HG03103 (cell line): ENCODE measurements at regions not wholly inside any gene's neighbourhood (a gene's known extent, or its start where the extent isn't known, plus 50 kb on each side); places are given as distances from the start of the nearest gene placed in this dataset.

Experiments
- ATAC-seq: cut with Tn5 transposase; IDR thresholded peaks from one replicate; pipeline ENCODE4 v1.9.1; 2021; ENCODE audit warnings: low read depth; ENCODE audit not compliant: unreplicated experiment

DNA sequence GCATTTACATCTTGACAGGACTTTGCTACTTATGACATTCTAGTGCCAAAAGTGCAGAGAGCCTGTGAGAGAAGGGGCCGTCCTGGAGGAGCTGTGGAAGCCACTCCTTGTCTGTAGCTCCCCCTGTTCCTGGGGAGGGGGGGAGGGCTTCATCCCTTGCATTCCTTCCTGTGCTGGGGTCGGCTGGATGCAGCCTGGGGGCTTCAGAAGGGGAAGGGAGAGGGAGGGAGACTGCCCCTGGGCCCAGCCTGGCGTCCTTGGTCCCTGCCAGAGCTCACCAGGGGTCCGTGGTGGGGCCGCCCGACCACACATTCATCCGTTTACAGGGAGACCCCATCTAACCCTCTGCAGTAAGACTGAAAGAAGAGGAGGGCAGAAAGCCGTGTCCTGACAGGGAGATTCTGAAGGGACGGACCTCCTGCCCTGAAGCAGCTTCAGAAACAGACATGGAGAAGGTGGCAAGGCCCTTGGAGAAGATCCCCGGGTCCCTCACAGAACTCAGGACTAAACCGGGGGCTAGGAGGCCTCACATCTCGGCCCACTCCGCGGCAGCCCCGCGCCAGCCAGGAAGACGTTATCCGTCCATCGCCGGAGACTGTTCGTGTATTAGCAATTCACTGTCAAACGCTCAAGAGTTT is 258.3 kb upstream of the SALL3 start:
- ATAC-seq: no peak

DNA sequence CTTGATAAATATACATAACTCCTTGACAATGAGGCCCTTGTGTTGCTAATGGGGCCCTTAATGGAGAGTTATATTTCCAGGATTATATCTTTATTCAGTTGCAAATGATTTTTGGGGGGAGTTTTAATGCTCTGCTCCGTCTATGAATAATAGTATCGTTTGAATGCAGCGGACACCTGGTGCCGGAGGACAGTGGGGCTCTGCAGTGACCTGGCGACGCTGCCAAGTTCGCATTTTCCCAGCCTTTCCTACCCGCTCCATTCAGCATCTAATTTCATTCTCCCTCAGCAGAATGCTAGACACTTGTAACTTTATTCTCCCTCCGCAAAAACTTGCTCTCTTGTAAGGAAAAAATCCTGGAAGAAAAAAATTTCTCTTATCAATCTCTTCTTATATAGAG is 257.6 kb upstream of the SALL3 start:
- ATAC-seq: no peak

DNA sequence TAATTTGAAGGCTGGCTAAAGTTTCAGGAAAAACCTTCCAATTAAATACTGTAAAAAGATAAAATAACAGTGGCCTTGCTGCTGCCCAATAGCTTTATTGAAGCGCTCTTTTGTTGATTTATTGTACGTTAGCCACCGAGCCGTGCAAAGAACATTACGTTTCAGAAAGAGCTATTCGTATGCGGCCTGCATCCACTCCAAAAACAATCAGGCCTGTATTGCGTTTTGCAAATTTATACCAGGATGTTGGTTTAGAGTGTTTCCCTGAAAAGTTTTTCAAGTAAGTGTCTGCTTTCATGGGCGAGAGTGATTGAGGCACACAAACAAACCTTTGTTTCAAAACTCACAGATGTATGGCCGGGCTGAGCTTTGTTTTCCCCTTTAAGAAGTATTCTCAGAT is 257.2 kb upstream of the SALL3 start:
- no peak for ATAC-seq

DNA sequence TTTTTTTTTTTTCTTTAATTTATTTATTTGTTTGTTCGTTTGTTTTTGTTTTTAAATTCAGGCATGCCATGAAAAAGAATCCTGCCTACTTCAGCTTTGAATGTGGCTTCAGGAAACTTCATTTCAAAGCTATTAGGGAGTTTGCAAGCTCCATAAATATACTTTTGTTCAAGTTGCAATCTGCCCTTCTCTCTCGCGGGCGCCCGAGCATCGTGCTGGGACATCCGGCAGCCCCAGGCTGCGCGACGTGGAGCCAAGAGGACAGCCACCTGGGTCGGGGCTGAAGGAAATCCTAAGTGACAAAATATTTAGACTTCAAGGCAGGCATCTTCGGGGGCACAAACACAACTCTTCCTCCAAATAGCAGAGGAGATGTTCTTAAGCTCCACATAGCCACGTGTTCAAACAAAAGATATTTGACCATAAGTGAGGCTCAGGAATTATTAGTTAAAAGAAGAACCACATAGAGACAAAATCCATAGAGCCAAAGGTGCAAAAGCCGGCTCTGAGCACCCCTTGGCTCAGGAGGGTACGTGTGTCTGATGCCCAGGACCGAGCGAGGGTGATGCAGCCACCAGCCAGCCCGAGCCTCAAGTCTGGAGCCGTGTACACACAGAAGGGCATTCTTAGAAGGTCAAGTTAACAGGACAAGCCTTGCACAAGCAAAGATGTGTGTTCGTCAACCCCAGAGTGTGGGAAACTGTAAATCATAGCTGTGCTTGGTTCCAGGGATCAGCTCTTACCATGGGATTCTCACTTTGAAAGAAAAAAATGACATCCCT is 256.5 kb upstream of the SALL3 start:
- no peak for ATAC-seq

DNA sequence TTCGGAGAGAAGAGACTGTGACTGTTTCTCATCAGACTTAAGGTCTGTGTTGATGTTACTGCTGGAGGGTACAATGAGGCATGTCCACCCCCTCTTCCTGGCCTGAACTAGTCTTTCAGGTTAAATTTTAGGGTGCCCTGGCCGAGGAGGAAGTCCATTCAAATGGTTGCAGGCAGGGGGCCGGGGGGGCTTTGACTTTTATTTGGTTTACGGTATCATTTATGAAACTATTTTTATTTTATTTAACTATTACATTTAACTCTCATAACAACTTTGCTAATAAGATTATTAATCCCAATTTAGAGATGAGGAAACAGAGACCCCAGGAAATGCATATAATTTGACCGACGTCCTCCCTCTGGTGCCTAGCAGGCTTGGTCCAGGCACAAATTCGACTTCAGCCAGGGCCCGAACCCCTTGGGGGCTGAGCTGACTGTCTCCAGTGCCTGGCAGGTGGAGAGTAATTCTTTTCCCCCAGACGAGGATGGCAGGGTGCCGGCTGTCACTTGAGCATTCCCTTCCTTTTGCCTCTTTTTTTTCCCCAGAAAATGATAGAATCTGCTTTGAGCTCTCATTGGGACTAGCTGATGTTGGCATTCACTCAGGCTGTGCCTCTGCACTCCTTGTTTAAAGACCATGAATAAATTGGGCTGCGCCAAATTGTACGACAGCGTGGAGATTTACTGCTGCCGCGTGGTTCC is 255.3 kb upstream of the SALL3 start:
- ATAC-seq: no peak

DNA sequence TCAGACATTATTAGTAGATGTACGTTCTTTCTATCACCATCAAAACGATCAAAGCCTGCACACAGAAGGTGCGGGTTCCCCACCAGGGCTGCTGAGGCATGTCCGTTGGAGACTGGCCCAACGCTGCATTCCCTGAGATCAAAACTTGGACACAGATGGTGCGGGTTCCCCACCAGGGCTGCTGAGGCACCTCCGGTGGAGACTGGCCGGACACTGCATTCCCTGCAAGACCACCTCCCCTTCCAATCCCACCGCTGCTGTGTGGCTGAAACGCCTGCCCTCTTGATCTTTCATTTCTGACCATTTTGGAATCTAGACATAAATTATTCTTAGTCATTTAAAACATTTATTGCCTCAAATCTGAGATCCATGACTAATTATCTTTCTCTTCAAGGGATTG is 254.2 kb upstream of the SALL3 start:
- no peak for ATAC-seq

DNA sequence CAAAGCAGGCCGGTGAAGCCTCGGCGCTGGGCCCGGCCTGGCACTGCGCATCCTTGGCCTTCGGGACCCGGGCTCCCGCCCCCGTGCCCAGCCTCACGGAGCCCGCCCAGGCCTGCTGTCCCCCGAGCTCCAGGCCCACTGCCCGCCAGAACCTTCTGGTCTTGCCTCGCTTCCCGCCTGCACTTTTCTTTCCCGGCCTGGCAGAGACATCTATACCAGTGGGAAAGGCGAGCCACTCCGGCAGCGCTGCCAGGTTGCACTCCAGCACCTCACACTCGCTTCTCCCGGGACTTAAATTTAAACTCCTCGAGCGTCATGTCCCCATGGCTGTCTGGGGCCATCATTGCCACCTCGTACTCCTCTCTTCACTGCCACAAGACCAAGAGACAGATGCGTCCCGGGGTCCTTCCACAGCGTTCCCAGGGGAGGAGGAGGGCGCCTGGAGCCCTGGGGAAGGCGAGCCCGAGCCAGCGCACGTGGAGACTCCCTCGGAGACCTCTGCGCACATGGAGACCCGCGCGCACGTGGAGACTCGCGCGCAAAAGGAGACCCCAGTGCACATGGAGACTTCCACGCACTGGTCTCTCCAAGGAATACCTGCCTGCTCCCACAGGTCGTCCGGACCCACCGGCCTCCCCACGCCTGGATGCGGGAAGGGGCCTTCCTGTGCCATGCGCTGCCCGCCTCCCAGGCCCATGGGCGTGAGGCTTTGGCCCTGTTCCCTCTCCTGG is 253.1 kb upstream of the SALL3 start:
- no peak for ATAC-seq

DNA sequence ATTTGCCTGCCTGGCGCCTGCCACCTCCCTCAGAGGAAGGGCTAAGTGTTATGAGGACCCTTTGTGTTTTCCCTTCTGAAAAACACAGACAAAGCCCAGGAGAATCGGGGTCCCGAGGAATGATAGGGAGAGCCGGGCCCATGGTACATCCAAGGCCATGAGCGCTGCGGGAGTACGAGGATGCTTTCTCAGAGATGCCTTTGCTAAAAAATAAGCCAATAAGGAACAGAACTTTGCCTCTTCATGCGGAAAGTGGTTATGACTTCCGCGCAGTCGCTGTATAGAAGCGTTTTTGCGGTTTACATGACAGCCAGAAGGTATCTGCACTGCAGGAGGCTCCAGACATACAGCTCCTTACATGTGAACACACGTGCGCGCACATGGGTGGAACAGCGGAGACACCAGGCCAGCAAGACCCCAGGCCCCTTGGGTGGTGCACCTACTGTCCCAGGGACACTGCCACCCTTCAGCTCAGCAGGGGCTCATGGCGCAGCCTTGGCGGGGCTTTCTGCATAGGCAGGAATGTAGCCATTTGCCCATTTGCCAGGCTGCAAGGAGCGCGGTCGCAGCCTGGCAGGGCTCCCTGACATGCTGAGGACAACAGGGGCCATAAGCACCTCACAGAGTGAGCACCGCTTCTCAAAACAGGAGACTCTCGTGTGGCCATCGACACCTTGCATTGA is 252.4 kb upstream of the SALL3 start:
- ATAC-seq: no peak

DNA sequence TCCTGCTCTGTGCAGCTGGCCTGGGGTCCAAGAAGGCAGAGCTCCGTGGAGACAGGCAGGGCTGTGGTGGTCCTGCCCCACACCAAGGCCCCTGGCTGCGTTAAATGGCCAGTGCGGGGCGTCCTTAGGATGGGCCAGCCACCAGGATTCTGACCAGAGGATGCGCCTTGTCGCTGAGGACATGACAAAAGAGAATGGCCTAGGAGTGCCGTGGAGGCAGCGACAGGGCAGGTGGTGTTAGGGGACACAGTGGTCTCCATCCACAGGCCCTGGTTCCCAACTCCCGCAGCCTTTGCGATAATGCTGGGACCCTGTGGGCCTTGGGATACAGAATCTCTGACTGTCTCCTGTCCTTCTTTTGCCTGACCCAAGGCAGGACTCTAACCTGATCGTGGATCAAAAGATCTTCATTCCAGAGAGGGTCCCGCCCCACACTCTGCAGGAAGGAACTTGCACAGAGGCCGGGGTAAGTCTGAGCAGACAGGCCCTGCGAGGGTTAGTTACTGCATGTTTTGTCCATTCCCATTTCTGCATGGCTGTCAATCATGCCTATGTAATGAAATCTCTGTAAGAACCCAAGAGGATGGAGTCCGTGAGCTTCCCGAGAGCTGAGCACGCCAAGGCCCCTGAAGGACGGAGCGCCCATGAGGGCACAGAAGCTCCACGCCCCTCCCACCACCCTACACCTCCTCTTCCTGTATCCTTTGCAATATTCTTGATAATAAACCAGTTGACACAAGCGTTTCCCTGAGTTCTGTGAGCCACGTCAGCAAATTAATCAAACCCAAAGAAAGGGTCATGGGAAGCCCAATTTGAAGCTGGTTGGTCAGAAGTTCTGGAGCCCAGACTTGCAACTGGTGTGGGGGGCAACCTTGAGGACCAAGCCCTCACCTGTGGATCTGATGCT is 251.5 kb upstream of the SALL3 start:
- no peak for ATAC-seq

DNA sequence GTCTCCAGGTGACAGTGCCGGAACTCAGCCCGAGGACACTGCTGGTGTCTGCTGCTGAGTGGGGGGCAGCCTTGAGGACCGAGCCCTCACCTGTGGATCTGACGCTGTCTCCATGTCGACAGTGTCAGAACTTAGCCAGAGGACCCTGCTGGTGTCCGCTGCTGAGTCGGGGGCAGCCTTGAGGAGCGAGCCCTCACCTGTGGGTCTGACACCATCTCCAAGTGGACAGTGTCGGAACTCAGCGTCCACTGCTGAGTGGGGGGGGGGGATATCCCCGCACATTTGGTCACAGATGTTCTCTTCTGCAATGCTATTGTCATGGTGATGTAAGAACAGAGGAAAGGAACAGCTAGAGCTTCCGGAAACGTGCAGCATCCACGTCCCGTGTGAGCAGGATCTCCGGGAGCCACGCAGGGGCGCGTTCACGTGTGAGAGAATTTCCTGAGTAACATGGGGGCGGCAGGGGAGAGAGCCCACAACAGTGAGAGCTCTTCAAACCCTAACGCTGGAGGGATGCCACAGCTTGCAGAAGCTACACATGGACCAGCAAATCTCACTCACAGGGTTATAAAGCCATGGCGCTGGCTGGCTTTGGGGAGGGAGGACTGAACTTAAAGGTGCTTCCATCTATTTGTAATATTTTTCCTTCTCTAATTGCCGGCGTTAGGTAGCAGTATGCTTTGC is 250.7 kb upstream of the SALL3 start:
- ATAC-seq: no peak

DNA sequence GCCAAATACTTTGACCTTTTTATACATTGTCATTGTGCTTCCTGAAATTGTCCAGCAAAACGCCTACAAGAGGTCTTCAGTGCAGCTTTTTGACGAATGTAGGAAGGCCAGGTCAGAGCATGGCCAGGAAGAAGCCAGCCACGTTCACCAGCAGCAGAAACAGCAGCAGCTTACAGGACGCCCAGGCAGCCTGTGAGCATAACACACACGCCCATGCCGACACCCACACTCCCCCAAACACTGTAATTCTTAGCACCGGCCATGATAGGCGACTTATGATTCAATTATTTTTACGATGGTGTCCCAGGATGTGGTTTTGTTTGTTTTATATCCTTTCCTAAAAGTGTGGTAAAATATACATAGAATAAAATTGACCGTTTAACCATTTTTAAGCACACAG is 249.1 kb upstream of the SALL3 start:
- ATAC-seq: no peak

DNA sequence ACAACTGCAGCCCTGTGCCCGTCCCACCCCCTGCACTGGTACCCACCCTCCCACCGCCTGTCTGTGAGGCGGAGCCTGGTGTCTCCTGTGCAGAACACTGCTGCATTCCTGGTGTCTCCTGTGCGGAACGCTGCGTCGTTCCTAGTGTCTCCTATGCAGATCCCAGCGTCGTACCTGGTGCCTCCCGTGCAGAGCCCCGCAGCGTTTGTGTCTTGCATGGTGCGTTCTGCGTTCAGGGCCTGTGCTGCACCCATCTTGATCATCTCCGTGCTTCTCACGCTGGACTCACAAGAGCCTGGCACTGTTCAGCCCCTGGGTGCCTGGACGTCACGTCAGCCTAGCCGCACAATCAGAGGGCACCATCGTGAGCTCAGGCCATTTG is 248.6 kb upstream of the SALL3 start:
- no peak for ATAC-seq

DNA sequence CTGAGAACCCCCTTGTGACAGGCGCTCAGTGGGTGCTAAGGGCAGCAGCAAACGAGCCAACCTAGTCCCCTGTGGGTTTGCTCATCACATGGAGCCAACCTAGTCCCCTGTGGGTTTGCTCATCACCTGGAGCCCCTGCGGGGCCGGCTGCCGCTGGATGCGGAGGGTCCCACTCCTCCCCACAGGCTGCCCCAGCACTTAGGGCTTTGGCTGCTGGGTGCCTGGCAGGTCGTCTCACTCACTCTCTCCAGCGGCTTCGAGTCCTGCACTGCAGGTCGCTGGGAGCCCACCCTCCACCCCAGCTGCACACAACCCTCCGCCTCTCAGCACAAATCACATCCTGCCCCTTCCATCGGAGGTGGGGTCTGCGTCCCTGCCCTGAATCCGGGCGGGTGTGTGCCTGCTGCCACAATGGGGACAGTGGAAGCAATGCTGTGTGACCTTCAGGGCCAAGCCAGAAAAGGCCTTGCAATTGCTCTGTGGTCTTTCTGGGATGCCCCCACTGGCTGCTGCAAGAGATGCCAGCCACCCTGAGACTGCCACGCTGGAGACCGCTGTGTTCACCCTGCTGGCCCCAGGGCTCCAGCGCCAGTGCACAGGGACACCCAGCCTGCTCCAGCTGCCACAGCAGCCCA is 248.1 kb upstream of the SALL3 start:
- ATAC-seq: no peak

DNA sequence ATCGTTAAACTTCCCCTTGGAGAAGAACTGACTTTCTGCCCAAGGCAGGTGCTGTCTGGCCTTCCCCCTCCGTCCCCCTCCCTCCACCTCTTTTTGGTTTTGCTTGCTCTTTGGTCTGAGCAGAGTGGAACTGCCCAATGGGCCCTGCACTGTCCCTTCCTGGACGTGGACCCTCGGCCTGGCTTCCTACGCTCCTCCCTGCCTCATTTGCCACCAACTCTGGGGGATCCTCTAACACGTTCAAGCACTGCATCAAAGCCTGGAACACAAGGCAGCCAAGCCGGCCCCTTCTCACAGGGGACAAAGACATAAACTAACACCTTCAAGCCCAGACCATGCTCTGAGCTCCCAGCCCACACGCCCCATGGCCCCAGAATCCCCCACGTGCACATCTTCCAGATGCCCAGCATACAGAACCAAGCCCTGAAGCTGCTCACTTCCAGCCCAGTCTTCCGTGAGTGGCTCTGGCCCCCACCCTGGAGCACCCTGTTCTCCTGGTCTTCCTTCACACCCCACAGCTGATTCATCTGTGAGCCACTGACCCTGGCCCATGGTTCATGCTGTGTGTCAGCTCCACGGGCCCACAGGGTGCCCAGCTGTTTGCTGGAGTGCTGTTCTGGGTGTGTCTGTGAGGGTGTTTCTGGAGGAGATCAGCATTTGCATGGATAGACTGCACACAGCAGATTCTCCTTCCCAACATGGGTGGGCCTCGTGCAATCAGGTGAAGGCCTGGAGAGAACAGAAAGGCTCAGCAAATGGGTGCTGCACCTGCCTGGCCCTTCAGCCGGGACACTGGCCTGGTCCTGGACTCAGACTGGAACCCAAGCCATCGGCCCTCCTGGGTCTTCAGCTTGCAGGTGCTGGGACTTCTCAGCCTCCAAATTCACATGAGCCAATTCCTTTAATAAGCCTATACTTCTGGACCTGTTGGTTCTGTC is 247.1 kb upstream of the SALL3 start:
- no peak for ATAC-seq

DNA sequence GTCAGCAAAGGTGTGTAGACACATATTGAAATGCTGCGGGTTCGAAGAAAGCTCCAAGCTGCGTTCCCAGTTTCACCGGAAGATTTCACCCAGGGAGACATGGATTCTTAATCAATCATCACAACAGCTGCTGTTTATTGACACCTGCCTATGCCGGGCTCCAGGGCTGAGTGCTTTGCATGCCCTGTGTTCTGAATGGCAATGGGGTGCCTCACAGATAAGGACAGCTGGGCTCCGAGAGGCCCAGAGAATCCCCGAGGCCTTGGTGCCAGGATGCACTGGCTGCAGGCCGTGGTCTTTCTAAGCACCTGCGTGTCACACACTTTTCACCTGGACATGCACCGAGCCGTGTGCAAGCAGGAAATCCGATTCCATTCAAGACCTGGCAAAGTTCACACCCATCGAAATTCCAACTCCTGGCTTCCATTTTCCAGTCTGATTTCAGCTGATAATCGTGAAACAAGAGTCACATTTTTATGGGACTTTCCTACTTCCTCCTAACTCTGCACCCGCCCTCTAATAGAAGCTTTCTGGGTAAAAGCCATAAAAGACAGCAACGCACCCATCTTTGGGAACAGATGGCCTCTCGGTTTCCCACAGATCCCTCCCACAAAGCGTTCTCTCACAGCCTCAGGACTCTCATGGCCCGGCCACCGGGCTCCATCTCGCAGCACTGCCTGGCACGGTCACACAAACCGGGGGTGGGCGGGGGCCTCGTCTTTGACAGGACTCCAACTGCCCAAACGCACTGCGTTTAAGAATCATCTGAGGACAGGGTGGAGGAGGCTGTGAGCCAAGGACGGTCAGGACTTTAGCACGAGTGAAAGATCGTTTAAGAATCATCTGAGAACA is 245.6 kb upstream of the SALL3 start:
- no peak for ATAC-seq

DNA sequence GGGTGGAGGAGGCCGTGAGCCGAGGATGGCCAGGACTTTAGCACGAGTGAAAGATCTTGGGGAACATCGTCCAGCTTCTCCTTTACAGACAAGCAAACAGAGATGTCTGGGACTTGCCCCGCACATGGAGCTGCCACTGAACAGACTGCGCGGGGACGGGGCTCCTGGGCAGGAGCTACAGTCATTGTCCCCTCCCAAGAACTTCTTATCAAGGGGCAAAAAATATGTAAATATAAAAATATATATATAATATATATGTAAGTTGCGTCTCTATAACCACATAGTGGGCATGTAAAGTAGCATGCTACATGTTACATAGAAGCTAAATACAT is 245.0 kb upstream of the SALL3 start:
- ATAC-seq: no peak
